Fibroblast of the aortic adventitia (primary cell): ENCODE measurements at regions not wholly inside any gene's neighbourhood (a gene's known extent, or its start where the extent isn't known, plus 50 kb on each side); places are given as distances from the start of the nearest gene placed in this dataset.

ENCODE experiments used
- DNase-seq: peaks from one replicate; pipeline ENCODE4 v3.0.0-alpha.2; 2010; ENCODE audit warnings: low read depth
- H3K4me3 ChIP-seq: 2 replicates; pipeline ENCODE4 v1.5.1; 2011; ENCODE audit warnings: low read depth, mild to moderate bottlenecking, control low read depth, low read length, moderate library complexity
- TF ChIP-seq, protein P1 (sequence below): IDR thresholded peaks from 2 replicates; pipeline ENCODE4 v1.5.1; 2011; ENCODE audit warnings: mild to moderate bottlenecking, low read length, control low read depth, inconsistent platforms; ENCODE audit not compliant: insufficient read depth

DNA sequence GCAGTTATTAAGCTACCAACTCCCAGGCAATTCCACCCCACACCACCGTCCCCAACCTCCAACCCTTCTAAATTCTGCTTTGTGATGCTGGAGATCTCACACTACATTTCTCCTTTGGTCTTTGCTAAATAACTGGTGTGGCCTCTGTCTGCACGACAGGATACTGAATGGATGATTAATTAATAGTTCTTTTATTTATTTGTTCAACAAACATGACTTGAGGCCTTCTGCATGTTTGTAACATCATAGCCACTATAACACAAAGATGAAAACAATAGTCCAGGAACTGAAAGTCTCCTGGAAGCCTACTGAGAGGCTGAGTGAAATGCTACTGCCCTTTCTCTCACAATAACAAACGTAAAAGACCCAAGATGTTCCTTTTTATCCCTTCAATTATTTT, 609.5 kb upstream of the UBE2E2 start:
- DNase-seq: no peak
- TF ChIP-seq, protein P1, sequence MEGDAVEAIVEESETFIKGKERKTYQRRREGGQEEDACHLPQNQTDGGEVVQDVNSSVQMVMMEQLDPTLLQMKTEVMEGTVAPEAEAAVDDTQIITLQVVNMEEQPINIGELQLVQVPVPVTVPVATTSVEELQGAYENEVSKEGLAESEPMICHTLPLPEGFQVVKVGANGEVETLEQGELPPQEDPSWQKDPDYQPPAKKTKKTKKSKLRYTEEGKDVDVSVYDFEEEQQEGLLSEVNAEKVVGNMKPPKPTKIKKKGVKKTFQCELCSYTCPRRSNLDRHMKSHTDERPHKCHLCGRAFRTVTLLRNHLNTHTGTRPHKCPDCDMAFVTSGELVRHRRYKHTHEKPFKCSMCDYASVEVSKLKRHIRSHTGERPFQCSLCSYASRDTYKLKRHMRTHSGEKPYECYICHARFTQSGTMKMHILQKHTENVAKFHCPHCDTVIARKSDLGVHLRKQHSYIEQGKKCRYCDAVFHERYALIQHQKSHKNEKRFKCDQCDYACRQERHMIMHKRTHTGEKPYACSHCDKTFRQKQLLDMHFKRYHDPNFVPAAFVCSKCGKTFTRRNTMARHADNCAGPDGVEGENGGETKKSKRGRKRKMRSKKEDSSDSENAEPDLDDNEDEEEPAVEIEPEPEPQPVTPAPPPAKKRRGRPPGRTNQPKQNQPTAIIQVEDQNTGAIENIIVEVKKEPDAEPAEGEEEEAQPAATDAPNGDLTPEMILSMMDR: no peak
- no peak overlapping the region for H3K4me3 ChIP-seq

DNA sequence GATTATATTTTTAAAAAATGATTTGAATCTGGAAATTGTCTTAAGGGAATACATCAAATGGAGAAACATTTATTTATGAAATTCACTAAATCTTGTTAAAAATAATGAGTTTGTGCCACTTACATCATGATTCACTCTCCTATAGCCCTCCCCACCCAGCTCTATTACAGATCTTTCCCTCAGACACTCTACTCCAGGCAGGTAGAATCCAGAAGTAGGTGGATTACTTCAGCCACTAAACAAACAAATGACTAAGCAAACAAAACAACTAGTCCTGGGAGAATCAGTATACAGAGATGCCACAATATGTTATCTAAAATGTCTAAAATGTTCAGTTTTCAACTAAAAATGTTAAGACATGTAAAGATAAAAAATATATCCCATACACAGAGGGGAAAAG, 608.1 kb upstream of the UBE2E2 start:
- DNase-seq: no peak
- H3K4me3 ChIP-seq: no peak overlapping the region
- TF ChIP-seq, protein P1: no peak

DNA sequence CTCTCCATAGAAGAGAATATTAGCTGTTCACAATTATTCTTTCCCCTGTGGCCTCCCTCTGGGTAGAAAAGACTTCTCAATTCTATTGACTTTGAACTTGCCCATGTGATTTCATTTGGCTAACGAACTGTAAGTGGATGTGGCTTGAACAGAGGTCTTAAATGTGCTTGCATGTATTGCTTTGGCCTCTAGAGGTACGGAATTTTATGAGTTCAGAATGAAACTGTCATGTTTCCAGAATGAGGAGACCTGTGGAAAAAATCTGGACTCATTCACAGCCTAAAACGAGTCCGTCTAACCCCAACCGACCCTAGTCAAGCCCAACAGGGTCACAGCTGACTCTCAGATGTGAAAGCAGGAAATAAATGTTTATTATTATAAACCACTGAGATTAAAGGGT, 596.7 kb upstream of the UBE2E2 start:
- no peak overlapping the region for H3K4me3 ChIP-seq
- TF ChIP-seq, protein P1: no peak
- DNase-seq: no peak

DNA sequence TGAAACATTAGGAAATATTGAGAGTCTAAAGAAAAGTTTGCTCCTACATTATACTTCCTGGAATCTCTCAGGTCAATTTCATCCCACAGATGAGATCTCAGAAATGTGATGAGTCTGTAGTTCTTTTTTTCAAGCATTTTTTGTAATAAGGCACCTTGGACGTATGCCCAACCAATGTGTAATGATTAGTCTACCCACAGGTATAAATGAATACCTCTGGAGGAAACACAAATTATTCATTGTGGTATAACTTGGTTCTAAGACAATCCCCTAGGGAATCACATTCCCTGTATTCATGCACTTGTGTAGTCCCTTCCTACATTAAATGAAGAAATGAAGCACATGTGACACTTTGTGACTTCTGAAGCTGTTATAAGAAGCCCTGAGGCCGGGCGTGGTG, 596.2 kb upstream of the UBE2E2 start:
- H3K4me3 ChIP-seq: no peak overlapping the region
- DNase-seq: no peak

DNA sequence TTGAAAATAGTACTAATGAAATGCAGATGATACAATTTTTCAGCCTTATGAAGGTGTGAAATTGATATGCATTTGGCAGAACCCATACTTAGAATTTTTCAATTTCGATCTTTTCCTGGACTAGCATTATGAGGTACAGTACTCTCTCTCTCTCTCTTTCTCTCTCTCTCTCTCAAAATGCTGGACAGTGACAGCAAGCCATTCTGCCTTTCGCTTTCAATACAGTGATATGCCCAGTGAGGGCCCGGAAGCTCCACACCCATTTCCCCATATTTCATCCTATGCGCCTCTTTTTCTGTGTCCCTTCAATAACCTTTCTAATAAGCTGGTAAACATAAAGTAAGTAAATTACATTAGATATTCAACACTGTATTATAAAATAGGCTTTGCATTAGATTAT, 595.0 kb upstream of the UBE2E2 start:
- DNase-seq: no peak
- TF ChIP-seq, protein P1: no peak
- H3K4me3 ChIP-seq: no peak overlapping the region

More for the DNA sequence above, 596.2 kb upstream of the UBE2E2 start:
- TF ChIP-seq, protein P1: no peak

DNA sequence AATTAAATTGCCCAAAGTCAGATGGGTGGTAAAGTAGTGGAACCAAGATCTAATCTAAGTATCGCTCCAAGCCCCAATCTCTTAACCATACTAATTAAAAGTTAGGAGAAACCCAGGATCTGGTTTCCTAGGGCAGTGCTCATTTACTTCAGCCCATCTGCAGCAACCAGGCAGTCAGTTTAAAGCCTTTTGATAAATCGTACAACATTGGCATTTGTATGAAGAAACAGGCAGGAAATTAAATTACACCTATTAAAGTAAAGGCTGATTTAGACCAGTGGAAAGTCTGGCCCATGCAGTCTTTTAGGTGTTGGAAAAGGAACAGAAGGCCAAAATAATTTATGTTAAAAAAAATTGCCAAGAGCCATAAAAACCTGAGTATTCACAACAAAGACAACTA, 594.4 kb upstream of the UBE2E2 start:
- H3K4me3 ChIP-seq: no peak overlapping the region
- DNase-seq: no peak
- TF ChIP-seq, protein P1: no peak

DNA sequence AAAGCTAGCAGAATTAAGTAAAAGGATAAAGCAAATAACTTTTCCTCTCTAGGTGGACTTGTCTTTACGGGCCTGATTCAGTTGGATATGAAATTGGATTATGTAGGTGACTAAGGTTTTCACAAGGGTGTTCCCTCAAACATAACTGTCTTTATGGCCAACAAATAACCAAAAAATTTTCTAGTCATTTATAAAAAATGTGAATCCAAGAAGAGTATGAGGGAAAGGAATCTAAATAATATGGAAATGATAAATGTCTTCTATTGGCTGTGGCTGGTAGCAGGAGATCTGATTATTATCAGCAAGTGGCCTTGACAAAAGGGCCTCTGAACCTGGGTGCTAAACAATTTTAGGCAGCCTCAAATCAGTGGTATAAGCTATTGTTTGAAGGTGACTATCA, 594.0 kb upstream of the UBE2E2 start:
- no peak for DNase-seq
- H3K4me3 ChIP-seq: no peak overlapping the region
- TF ChIP-seq, protein P1: no peak
